GM18498 (cell line): ENCODE measurements at regions not wholly inside any gene's neighbourhood (a gene's known extent, or its start where the extent isn't known, plus 50 kb on each side); places are given as distances from the start of the nearest gene placed in this dataset.
"Not testable (repeated sequence)": the region's sequence is repeated elsewhere in the genome, so short reads cannot be mapped to it uniquely, and the experiment has no call there.

ENCODE experiments used
- ATAC-seq: cut with Tn5 transposase; IDR thresholded peaks from one replicate; pipeline ENCODE4 v1.9.1; 2021; ENCODE audit warnings: mild to moderate bottlenecking, moderate library complexity; ENCODE audit not compliant: unreplicated experiment

DNA sequence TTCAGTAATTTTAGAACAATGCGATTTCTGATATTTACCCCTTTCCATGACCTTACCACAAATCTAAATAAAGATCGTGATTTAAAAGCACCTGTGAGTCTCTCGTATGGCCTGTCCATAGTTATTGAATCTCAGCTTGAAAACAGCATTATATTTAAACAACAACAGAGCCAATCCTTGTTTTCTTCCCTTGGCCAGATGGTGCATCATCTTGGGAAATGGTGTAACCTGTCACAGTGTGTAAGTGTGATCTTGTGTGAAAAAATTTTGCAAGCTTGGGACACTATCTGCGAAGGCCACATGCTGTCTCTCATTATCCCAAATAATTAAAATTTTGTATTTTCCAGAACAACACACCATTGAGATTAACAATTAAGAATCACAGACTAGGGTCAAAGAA is 262.7 kb upstream of the SPHKAP start:
- ATAC-seq: no peak

DNA sequence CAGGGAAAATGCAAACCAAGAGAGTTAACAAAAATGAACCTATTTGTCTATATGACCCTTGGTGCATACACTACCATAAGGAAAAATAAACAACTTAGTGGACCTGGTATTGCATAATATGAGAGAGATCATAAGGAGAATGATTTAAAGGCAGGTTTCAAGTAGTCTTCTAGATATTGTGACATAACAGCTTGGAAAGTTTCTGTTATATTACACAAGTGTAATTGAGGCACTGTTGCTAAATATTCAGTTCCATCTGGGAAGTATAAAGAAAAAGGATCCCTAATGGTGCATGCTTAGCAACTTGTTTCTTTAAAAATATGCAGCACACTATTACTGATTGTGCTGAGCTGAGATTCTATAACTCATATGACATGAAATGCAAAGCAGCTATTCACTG is 252.2 kb upstream of the SPHKAP start:
- no peak for ATAC-seq

- ATAC-seq: no peak
Measured at GRCh38 chr2:228432116-228432515, 250.6 kb upstream of the SPHKAP start.

- no peak for ATAC-seq
Measured at GRCh38 chr2:228430986-228431385, 249.5 kb upstream of the SPHKAP start.

DNA sequence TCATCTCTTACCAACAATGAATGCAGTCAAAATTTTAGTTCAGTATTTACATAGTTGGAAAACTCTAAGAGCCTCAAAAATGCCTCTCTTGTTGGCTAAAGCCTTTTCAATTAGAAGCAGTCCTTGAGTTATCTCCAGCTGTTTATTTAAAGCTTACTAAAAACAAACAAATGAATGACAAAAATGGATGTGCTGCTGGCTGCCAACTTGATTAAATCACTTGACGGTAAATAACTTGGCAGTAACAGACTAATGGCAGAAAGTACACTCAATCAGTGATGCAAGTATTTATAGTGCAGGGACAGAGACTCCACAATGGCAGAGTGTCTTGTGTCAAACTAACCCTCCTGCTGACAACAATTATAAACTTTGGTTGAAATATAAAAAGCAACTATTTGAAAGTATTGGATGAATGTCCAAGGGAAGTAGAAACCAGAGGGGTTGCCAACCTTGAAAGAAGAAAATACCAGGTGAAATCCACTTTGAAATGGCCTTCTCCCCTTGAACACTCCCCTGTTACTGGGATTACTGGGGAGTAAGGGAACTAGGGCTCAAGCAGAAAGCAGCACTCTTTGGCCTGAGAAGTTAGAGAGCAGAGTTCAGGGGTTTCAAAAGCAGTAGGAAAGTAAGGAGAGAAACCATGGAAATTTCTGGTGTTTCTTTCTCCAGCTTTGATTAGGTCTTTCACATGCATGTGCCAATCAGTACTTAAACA is 245.2 kb upstream of the SPHKAP start:
- no peak for ATAC-seq

- ATAC-seq: not testable (repeated sequence)
Measured at GRCh38 chr2:228425411-228426060, 244.0 kb upstream of the SPHKAP start.

DNA sequence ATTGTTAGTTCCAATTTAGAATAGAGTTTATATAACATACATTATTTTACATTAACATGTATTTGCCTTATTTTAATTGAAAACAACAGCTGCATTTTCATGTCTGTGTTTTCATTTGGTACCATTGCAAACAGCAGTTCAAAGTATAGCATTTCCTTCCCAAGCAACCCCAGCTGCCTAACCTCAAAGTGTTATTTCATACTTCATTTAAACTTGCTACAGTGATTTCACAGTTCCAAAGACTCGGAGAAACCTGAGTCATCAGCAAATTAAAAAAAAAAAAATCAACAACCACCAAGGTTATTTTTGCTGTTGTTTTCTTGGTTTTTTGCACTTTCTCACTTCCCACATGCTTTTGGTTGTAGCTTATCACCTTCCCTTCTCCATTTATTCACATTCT is 236.5 kb upstream of the SPHKAP start:
- ATAC-seq: no peak

- ATAC-seq: no peak
Measured at GRCh38 chr2:228417526-228417925, 236.0 kb upstream of the SPHKAP start.

- no peak for ATAC-seq
Measured at GRCh38 chr2:228410061-228410460, 228.6 kb upstream of the SPHKAP start.

- no peak for ATAC-seq
Measured at GRCh38 chr2:228409493-228409892, 228.0 kb upstream of the SPHKAP start.

DNA sequence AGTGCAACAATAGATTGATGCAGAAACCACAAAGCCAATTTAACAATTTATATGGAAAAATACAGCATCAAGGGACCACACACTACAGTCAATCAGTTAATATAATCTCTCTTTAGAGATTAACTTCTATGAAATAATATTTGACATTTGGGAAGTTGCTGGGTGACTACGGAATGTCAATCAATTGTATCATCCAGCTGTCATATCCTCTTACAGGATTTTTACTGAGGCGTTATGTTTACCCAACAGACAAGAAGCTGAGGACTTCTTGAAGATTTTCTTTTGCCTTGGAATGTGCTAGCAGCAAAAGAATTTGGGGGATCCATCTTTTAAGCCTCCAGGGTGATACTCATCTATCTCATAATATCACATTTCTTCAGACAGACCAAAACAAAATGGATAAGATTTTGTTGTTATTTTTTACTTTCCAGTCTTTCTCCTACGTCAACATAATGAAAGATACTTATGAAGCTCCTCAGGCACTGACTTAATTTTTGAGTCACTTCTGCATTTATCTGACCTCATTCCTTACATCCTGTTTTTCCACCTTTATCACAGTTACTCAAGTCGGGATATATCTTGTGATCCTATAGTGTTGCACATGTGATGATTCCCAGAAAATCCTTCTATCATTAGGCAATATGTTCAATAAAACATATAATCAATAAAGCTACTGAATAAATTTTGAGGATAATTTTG is 227.2 kb upstream of the SPHKAP start:
- ATAC-seq: no peak

DNA sequence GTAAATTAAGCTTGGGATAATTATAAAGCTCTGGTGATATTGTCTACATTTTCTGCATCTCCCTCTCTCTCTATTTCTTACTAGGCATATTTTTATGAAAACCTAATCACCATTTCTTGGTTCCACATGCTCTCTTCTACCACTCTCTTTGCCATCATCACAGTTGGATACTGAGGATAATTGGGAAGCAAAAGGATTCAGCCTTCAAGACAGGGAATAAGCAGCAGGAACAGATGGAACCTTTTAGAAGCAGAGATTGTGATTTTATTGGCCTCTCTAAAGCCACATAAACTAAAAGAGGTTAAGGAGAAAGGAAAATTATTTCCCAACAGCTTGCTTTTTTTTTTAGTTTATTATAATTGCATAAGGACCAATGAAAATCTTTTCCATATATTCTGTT is 226.3 kb upstream of the SPHKAP start:
- ATAC-seq: no peak

- ATAC-seq: no peak
Measured at GRCh38 chr2:228401065-228401912, 219.8 kb upstream of the SPHKAP start.

GRCh38 chr2:228387776-228388175 is 206.3 kb upstream of the SPHKAP start:
- ATAC-seq: no peak

DNA sequence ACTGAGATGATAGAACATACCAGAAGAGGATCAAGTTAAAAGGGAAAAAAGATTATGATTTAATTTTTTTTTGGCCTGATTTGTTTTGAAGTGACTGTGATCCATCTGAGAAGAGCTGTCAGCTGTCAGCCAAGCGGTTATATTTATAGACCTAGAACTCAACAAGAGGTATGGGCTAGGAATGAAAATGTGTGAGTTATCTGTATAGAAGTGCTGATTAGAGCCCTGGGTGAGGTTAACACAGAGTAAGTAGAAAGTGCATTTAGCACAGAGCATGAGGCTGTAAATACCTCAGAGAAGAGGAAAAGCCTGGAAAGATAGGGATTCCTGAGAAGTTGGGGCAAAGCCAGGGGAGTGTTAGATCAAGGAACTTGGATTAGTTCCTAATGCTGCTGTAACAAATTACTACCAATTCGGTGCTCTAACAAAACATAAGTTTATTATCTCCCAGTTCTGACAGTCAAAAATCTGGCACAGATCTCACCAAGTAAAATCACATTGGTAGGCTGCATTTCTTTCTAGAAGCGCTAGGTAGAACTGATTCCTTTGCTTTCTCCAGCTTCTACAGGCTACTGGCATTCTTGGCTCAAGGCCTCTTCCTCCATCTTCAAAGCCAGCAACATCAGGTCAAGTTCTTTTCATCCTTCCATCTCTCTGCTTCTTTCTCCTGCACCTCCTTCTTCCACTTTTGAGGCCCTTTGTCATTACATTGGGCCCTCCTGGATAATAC is 197.4 kb upstream of the SPHKAP start:
- no peak for ATAC-seq

DNA sequence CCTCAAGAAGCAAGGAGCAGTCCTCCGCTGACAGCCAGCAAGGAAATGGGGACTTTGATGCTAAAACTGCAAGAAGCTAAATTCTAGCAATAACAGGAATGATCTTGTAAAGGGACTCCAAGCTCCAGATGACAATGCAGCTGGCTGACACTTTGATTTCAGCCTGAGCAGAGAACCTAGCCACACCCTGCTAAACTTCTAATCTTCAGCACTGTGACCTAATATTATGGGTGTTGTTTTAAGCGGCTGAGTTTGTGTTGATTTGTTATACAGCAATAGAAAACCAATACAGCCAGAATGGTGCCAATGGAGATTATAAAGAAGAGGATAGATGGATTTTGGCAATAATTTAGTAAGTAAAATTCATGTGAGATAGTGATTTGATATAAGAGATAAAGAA is 196.7 kb upstream of the SPHKAP start:
- ATAC-seq: no peak

DNA sequence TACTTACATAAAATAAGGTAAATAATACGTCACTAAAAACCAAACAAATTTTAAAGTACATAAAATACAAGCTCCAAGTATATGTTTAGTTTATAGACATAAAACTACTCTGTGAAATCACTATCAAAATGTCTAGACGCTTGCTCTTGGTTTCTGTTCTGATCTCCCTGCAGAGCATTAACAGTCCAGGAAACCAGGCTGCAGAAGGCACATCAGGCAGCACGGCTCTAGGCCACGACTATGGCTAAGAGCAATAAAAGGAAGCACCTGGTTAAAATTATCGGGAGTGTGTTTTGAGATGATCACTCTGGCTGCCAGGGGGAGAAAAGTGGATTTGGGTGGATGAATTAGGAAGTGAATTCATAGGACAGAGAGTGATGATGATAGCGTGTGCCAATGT is 196.0 kb upstream of the SPHKAP start:
- no peak for ATAC-seq

GRCh38 chr2:228374741-228375140 is 193.3 kb upstream of the SPHKAP start:
- ATAC-seq: no peak

DNA sequence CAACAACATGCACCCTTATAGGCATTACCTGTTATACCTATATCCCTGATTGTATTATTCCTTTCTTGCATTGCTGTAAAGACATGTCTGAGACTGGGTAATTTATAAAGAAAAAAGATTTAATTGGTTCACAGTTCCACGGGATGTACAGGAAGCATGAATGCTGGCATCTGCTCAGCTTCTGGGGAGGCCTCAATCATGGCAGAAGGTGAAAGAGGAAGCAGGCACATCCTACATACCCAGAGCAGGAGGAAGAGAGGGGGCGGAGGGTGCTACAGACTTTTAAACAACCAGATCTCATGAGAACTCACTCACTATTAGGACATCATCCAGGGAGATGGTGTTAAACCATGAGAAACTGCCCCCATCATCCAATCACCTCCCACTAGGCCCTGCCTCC is 191.7 kb upstream of the SPHKAP start:
- ATAC-seq: no peak

DNA sequence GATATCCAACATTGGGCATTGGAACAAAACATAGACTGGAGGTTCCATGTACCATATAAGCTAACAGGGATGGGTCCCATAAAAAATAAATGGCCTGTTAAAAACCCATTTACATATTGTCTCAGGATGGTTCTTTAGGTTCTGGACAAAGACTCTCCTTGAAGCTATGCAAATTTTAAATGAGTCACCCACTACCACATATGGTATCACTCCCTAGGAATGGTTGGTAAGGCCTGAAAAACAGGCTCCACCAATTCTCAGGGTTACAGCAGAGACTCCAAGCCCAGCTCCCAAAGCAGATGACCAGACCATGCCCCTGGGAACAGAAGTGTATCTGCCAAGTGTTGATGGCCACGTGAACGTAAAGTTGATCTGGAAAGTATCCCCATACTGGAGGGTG is 190.7 kb upstream of the SPHKAP start:
- ATAC-seq: no peak
